Activated CD8-positive, alpha-beta T cell treated with anti-CD3 and anti-CD28 coated beads, Interleukin-2, amount 10 ng/mL, durations not matched to agents 7 days and 5 days (primary cell): ENCODE measurements at regions not wholly inside any gene's neighbourhood (a gene's known extent, or its start where the extent isn't known, plus 50 kb on each side); places are given as distances from the start of the nearest gene placed in this dataset.
"Not testable (repeated sequence)": the region's sequence is repeated elsewhere in the genome, so short reads cannot be mapped to it uniquely, and the experiment has no call there.

Experiments
- ATAC-seq: fragments of 150-1000 bp; cut with Tn5 transposase; one replicate; pipeline ENCODE4 v1.10.0; 2021; ENCODE audit warnings: moderate library complexity
- CTCF ChIA-PET: fragments of 350-600 bp; sonication (Branson Sonifier 250); formaldehyde crosslinking; loops from one replicate; lab custom pipeline; 2021; ENCODE audit warnings: antibody characterized with exemption; lab: Charles Lee
- POLR2A ChIA-PET: fragments of 350-600 bp; sonication (Branson Sonifier 250); formaldehyde crosslinking; loops from one replicate; lab custom pipeline; 2021; ENCODE audit warnings: antibody characterized with exemption; lab: Charles Lee
- DNase-seq: peaks from one replicate; pipeline ENCODE4 v3.0.0-alpha.2; 2020
- H3K27ac Mint-ChIP-seq: one replicate; pipeline ENCODE4 v1.8.0; 2021; ENCODE audit warnings: mild to moderate bottlenecking, mixed read lengths
- H3K27me3 Mint-ChIP-seq: one replicate; pipeline ENCODE4 v1.8.0; 2021; ENCODE audit warnings: low read depth, mixed read lengths
- H3K36me3 Mint-ChIP-seq: one replicate; pipeline ENCODE4 v1.8.0; 2021; ENCODE audit warnings: low read depth, mixed read lengths
- H3K4me1 Mint-ChIP-seq: one replicate; pipeline ENCODE4 v1.8.0; 2021; ENCODE audit warnings: low read depth, mixed read lengths
- H3K4me3 Mint-ChIP-seq: one replicate; pipeline ENCODE4 v1.8.0; 2021; ENCODE audit warnings: mild to moderate bottlenecking, mixed read lengths
- H3K9me3 Mint-ChIP-seq: one replicate; pipeline ENCODE4 v1.8.0; 2022; ENCODE audit warnings: mixed read lengths; ENCODE audit not compliant: insufficient read depth

- POLR2A ChIA-PET, H3K4me3 Mint-ChIP-seq, CTCF ChIA-PET, H3K27me3 Mint-ChIP-seq, DNase-seq, H3K9me3 Mint-ChIP-seq, H3K4me1 Mint-ChIP-seq, H3K36me3 Mint-ChIP-seq, ATAC-seq, H3K27ac Mint-ChIP-seq: not testable (repeated sequence)
These were observed 60.8 kb upstream of the APBB1IP start for GRCh38 chr10:26377224-26377810.

- no peaks in the 10 kb centered on the region for H3K36me3 Mint-ChIP-seq
- no peaks in the 10 kb centered on the region for H3K9me3 Mint-ChIP-seq
- H3K4me1 Mint-ChIP-seq: no peaks in the 10 kb centered on the region
- ATAC-seq (no peak), DNase-seq (no peak)
- ChIA-PET CTCF (no interaction called here), POLR2A (interaction anchor here (0.5 kb wide), 1 partner anchor 10 kb away, joined by 3 read pairs; no protein-coding TSS in a partner anchor)
- no peak overlapping the region for H3K4me3 Mint-ChIP-seq
- no peak overlapping the region for H3K27ac Mint-ChIP-seq
- H3K27me3 Mint-ChIP-seq: peaks cover 2% of the 10 kb centered on the region
These were observed 59.3 kb upstream of the APBB1IP start for GRCh38 chr10:26378861-26379294.

GRCh38 chr10:26380815-26381214, 57.3 kb upstream of the APBB1IP start:
- H3K4me3 Mint-ChIP-seq: no peak overlapping the region
- ATAC-seq (no peak), DNase-seq (no peak)
- no peaks in the 10 kb centered on the region for H3K36me3 Mint-ChIP-seq
- CTCF ChIA-PET: no interaction called here
- POLR2A ChIA-PET: interaction anchor here (0.7 kb wide), 1 partner anchor 860 kb away, joined by 3 read pairs; no protein-coding TSS in a partner anchor
- no peaks in the 10 kb centered on the region for H3K9me3 Mint-ChIP-seq
- no peak overlapping the region for H3K27ac Mint-ChIP-seq
- H3K27me3 Mint-ChIP-seq: no peaks in the 10 kb centered on the region
- no peaks in the 10 kb centered on the region for H3K4me1 Mint-ChIP-seq

GRCh38 chr10:26381986-26382385, 56.2 kb upstream of the APBB1IP start:
- Mint-ChIP-seq H3K27ac (no peak overlapping the region), H3K27me3 (no peaks in the 10 kb centered on the region), H3K4me1 (no peaks in the 10 kb centered on the region), H3K9me3 (no peaks in the 10 kb centered on the region), H3K36me3 (no peaks in the 10 kb centered on the region), H3K4me3 (no peak overlapping the region)
- POLR2A ChIA-PET: no interaction called here
- CTCF ChIA-PET: no interaction called here
- DNase-seq: no peak
- no peak for ATAC-seq

- Mint-ChIP-seq H3K4me3 (no peak overlapping the region), H3K27me3 (no peaks in the 10 kb centered on the region), H3K9me3 (no peaks in the 10 kb centered on the region), H3K36me3 (no peaks in the 10 kb centered on the region), H3K4me1 (no peaks in the 10 kb centered on the region), H3K27ac (no peak overlapping the region)
- ATAC-seq (no peak), DNase-seq (no peak)
- POLR2A ChIA-PET: no interaction called here
- CTCF ChIA-PET: no interaction called here
These were observed 53.5 kb upstream of the APBB1IP start for GRCh38 chr10:26384600-26384999.

- no peaks in the 10 kb centered on the region for H3K36me3 Mint-ChIP-seq
- H3K9me3 Mint-ChIP-seq: no peaks in the 10 kb centered on the region
- ATAC-seq (no peak), DNase-seq (no peak)
- ChIA-PET CTCF (no interaction called here), POLR2A (no interaction called here)
- peaks cover 2% of the 10 kb centered on the region for H3K27me3 Mint-ChIP-seq
- H3K4me3 Mint-ChIP-seq: no peak overlapping the region
- no peak overlapping the region for H3K27ac Mint-ChIP-seq
- no peaks in the 10 kb centered on the region for H3K4me1 Mint-ChIP-seq
These were observed 52.7 kb upstream of the APBB1IP start for GRCh38 chr10:26385443-26385842.

GRCh38 chr10:26386781-26387180, 51.4 kb upstream of the APBB1IP start:
- ChIA-PET CTCF (interaction anchor here (1.0 kb wide), 1 partner anchor 51 kb away, joined by 3 read pairs; no protein-coding TSS in a partner anchor), POLR2A (no interaction called here)
- H3K9me3 Mint-ChIP-seq: peaks cover 2% of the 10 kb centered on the region
- DNase-seq (no peak), ATAC-seq (no peak)
- H3K4me3 Mint-ChIP-seq: no peak overlapping the region
- H3K36me3 Mint-ChIP-seq: no peaks in the 10 kb centered on the region
- peaks cover 5% of the 10 kb centered on the region for H3K27me3 Mint-ChIP-seq
- peaks cover 3% of the 10 kb centered on the region for H3K4me1 Mint-ChIP-seq
- no peak overlapping the region for H3K27ac Mint-ChIP-seq
